K562 (cell line): ENCODE measurements at regions not wholly inside any gene's neighbourhood (a gene's known extent, or its start where the extent isn't known, plus 50 kb on each side); places are given as distances from the start of the nearest gene placed in this dataset.
A peak's percentile ranks its signal among the peaks of the same experiment; 100 is the strongest.

Source experiments
- ATAC-seq: fragments of 200-7000 bp; cut with Tn5 transposase; 3 replicates; pipeline ENCODE4 v1.9.1; 2020; ENCODE audit warnings: moderate library complexity
- BruUV-seq: library from RNA; stranded (reverse); fragments of 400-500 nt; replicated peaks from 2 replicates; lab custom pipeline; 2021; lab: Mats Ljungman, UMichigan
- CTCF ChIA-PET: fragments of 300-600 bp; formaldehyde crosslinking; extraction: SDS; loops from one replicate; lab custom pipeline; 2021; ENCODE audit warnings: low intra/inter-chr PET ratio; lab: Yijun Ruan, JAX
- POLR2A ChIA-PET: fragments of 300-600, 350-650 bp; sonication (Branson Sonifier 250); formaldehyde crosslinking; extraction: SDS; loops from one replicate; lab custom pipeline; 2021; ENCODE audit warnings: antibody characterized with exemption, inconsistent platforms; lab: Yijun Ruan, JAX
- DNase-seq, 4 experiments: peaks; one replicate each; pipeline versions ENCODE4 v3.0.0 to v3.0.0-alpha.2; 2011 to 2018; ENCODE audit warnings: low spot score in 3 of 4, mixed read lengths in 3 of 4; ENCODE audit errors: extremely low read depth in 1 of 4
- FAIRE-seq: peaks from 2 replicates; lab custom pipeline; 2011; peaks lifted over from hg19 to GRCh38; lab: Jason Lieb, UNC
- H2AFZ ChIP-seq: 2 replicates; pipeline ENCODE4 v1.6.0; 2011; ENCODE audit warnings: low read depth, low read length, control low read depth, inconsistent platforms
- H3K27ac ChIP-seq: fragments of 200-600 bp; 3 replicates; pipeline ENCODE4 v1.8.0; 2011; ENCODE audit warnings: low read depth, mild to moderate bottlenecking, control low read depth, inconsistent platforms, low read length, moderate library complexity, mixed read lengths; ENCODE audit errors: extremely low read depth
- H3K27me3 ChIP-seq, 2 experiments: fragments of 300-600 bp in 1 of 2; 2 replicates in 1 of 2; 3 replicates in 1 of 2; pipeline versions ENCODE4 v1.6.0 to v1.8.0; 2011; ENCODE audit warnings: inconsistent platforms in 2 of 2, low read length in 2 of 2, mild to moderate bottlenecking in 1 of 2, mixed read lengths in 1 of 2, moderate library complexity in 1 of 2; ENCODE audit not compliant: control insufficient read depth in 2 of 2, insufficient read depth in 2 of 2
- H3K36me3 ChIP-seq: fragments of 300-600 bp; 3 replicates; pipeline ENCODE4 v1.8.0; 2011; ENCODE audit warnings: mild to moderate bottlenecking, low read length, inconsistent platforms; ENCODE audit not compliant: control insufficient read depth, insufficient read depth
- H3K4me1 ChIP-seq, 2 experiments: fragments of 200-600 bp in 1 of 2; replicated peaks in 1 of 2; 2 replicates in 1 of 2; 3 replicates in 1 of 2; pipeline versions ENCODE4 v1.5.1 to v1.8.0; 2011; ENCODE audit warnings: inconsistent platforms in 2 of 2, low read length in 2 of 2, mild to moderate bottlenecking in 1 of 2, mixed read lengths in 1 of 2, moderate library complexity in 1 of 2; ENCODE audit not compliant: control insufficient read depth in 2 of 2, insufficient read depth in 2 of 2
- H3K4me2 ChIP-seq: 2 replicates; pipeline ENCODE4 v1.6.1; 2011; ENCODE audit warnings: low read length, control low read depth, inconsistent platforms, mixed read lengths; ENCODE audit not compliant: insufficient read depth
- H3K4me3 ChIP-seq: fragments of 200-600 bp; sonication (generic), shearing (Covaris generic); 2 replicates; pipeline ENCODE4 v1.5.1; 2016; ENCODE audit warnings: control low read depth, inconsistent platforms
- H3K79me2 ChIP-seq: fragments of 200-600 bp; 3 replicates; pipeline ENCODE4 v1.8.0; 2011; ENCODE audit warnings: low read length, inconsistent platforms; ENCODE audit not compliant: control insufficient read depth, insufficient read depth
- H3K9ac ChIP-seq, 2 experiments: 2 replicates each; pipeline versions ENCODE4 v1.6.0 to v1.6.1; 2011; ENCODE audit warnings: low read depth in 2 of 2, low read length in 2 of 2, control low read depth in 1 of 2, inconsistent platforms in 1 of 2, mild to moderate bottlenecking in 1 of 2, mixed read lengths in 1 of 2; ENCODE audit not compliant: insufficient read depth in 1 of 2
- H3K9me1 ChIP-seq: one replicate; pipeline ENCODE4 v1.6.0; 2011; ENCODE audit warnings: inconsistent platforms, mild to moderate bottlenecking, low read length, moderate library complexity; ENCODE audit not compliant: control insufficient read depth, insufficient read depth
- H3K9me3 ChIP-seq: replicated peaks from 2 replicates; pipeline ENCODE4 v1.5.1; 2011; ENCODE audit warnings: low read depth, low read length, inconsistent platforms; ENCODE audit not compliant: control insufficient read depth, insufficient read depth
- H4K20me1 ChIP-seq: replicated peaks from 2 replicates; pipeline ENCODE4 v1.6.1; 2011; ENCODE audit warnings: low read length, inconsistent platforms, mixed read lengths; ENCODE audit not compliant: control insufficient read depth, insufficient read depth
- BCLAF1 ChIP-seq, 2 experiments: fragments of 450-650 bp in 1 of 2; IDR thresholded peaks; 2 replicates each; pipeline ENCODE4 v1.6.1; 2011 to 2017; ENCODE audit warnings: low read depth in 2 of 2, antibody characterized with exemption in 1 of 2, borderline replicate concordance in 1 of 2, low read length in 1 of 2, mild to moderate bottlenecking in 1 of 2, mixed read lengths in 1 of 2; ENCODE audit not compliant: control insufficient read depth in 1 of 2
- ESRRB ChIP-seq: fragments of 250-450 bp; sonication (Bioruptor Pico); IDR thresholded peaks from 2 replicates; pipeline ENCODE4 v1.5.0; 2020; ENCODE audit warnings: mild to moderate bottlenecking, moderate library complexity, borderline replicate concordance
- HMGXB4 ChIP-seq: sonication (generic); formaldehyde crosslinking; IDR thresholded peaks from 2 replicates; pipeline ENCODE4 v1.8.1; 2023; ENCODE audit warnings: mild to moderate bottlenecking, missing genetic modification reagents
- IRF9 ChIP-seq: fragments of 450-650 bp; IDR thresholded peaks from 2 replicates; pipeline ENCODE4 v1.6.1; 2016; ENCODE audit warnings: missing biosample characterization, missing genetic modification characterization
- NFIC ChIP-seq: fragments of 450-650 bp; IDR thresholded peaks from 2 replicates; pipeline ENCODE4 v1.6.1; 2017; ENCODE audit warnings: mild to moderate bottlenecking, inconsistent platforms
- SMAD4 ChIP-seq: fragments of 250-450 bp; sonication (Bioruptor Pico); conservative IDR thresholded peaks from 2 replicates; pipeline ENCODE4 v1.8.0; 2021; ENCODE audit warnings: inconsistent platforms, mild to moderate bottlenecking, moderate library complexity
- SOX6 ChIP-seq: fragments of 450-650 bp; IDR thresholded peaks from 2 replicates; pipeline ENCODE4 v1.6.1; 2014; ENCODE audit warnings: mild to moderate bottlenecking
- TGIF2 ChIP-seq: sonication (generic); formaldehyde crosslinking; IDR thresholded peaks from 2 replicates; pipeline ENCODE4 v1.8.1; 2022; ENCODE audit warnings: mild to moderate bottlenecking, missing genetic modification reagents, moderate library complexity
- WGBS: fragments of 100-300 bp; shearing (Covaris generic); methylation state at CpG from one replicate; pipeline ENCODE4 v1.1.6; 2016; ENCODE audit warnings: low coverage, mixed read lengths; ENCODE audit not compliant: insufficient coverage; ENCODE audit errors: missing lambda C conversion rate; 5-methylcytosine and 5-hydroxymethylcytosine counted together
- in situ Hi-C: fragments of 300-500 bp; cut with MboI; formaldehyde crosslinking; loops from 4 replicates; pipeline ENCODE4 v1.15.0; 2018; ENCODE audit warnings: inconsistent platforms, mixed read lengths
- intact Hi-C: fragments of 100-400 bp; cut with micrococcal nuclease; formaldehyde crosslinking; loops from 2 replicates; pipeline ENCODE4 v1.14.2; 2022

GRCh38 chr12:3961591-3961990 lies 88.4 kb upstream of the PARP11 start:
- intact Hi-C loops (no loop called here), in situ Hi-C loops (no loop called here)
- ChIA-PET POLR2A (no interaction called here), CTCF (no interaction called here)
- Histone ChIP-seq H3K4me1 (no peaks in the 10 kb centered on the region), H3K4me2 (no peak overlapping the region), H4K20me1 (no peaks in the 10 kb centered on the region), H3K27me3 (peaks cover 0 to 17% of the 10 kb centered on the region in 2 experiments; a peak in 2 of 5 replicates), H3K9me3 (no peaks in the 10 kb centered on the region), H3K9ac (no peak overlapping the region), H3K36me3 (no peaks in the 10 kb centered on the region), H3K27ac (no peak overlapping the region), H2AFZ (no peak overlapping the region), H3K9me1 (no peaks in the 10 kb centered on the region), H3K4me3 (no peak overlapping the region), H3K79me2 (no peaks in the 10 kb centered on the region)
- no peak for FAIRE-seq
- no peak for DNase-seq
- no peak for ATAC-seq
- TF ChIP-seq ESRRB (CRISPR knock-in tag): no peak
- TF ChIP-seq NFIC: peak; percentile 43; the same call in 1 of the 2 replicates
- WGBS: 2% methylated on average over 9 of the region's 9 CpGs
- no TSS peak for BruUV-seq

GRCh38 chr12:3959799-3960560 lies 86.8 kb upstream of the PARP11 start:
- ATAC-seq: no peak
- H4K20me1 ChIP-seq: no peaks in the 10 kb centered on the region
- ChIA-PET CTCF (no interaction called here), POLR2A (no interaction called here)
- H3K4me3 ChIP-seq: no peak overlapping the region
- H3K27me3 ChIP-seq: peaks cover 0 to 17% of the 10 kb centered on the region in 2 experiments; a peak in 2 of 5 replicates
- no peak for FAIRE-seq
- no peaks in the 10 kb centered on the region for H3K4me1 ChIP-seq
- DNase-seq: no peak
- in situ Hi-C loops (no loop called here), intact Hi-C loops (no loop called here)
- H3K9me1 ChIP-seq: no peaks in the 10 kb centered on the region
- no peak overlapping the region for H2AFZ ChIP-seq
- H3K4me2 ChIP-seq: no peak overlapping the region
- no TSS peak for BruUV-seq
- H3K36me3 ChIP-seq: no peaks in the 10 kb centered on the region
- no peaks in the 10 kb centered on the region for H3K79me2 ChIP-seq
- H3K9ac ChIP-seq: no peak overlapping the region
- H3K27ac ChIP-seq: no peak overlapping the region
- WGBS: 4% methylated on average over 9 of the region's 10 CpGs
- H3K9me3 ChIP-seq: no peaks in the 10 kb centered on the region
- TF ChIP-seq SMAD4 (CRISPR knock-in tag) (no peak), SOX6 (no peak), HMGXB4 (CRISPR knock-in tag) (no peak), BCLAF1 (IDR thresholded peaks at IDR 0.05; ENCODE audit: borderline replicate concordance in 1 of 2, control insufficient read depth in 1 of 2, low read depth in 2 of 2, low read length in 1 of 2) (no peak), IRF9 (no peak), TGIF2 (CRISPR knock-in tag) (no peak)
